HepG2 (cell line): ENCODE measurements at regions not wholly inside any gene's neighbourhood (a gene's known extent, or its start where the extent isn't known, plus 50 kb on each side); places are given as distances from the start of the nearest gene placed in this dataset.

Source experiments
- ATAC-seq: fragments of 200-7000 bp; cut with Tn5 transposase; 3 replicates; pipeline ENCODE4 v1.9.1; 2020; ENCODE audit warnings: mild to moderate bottlenecking, moderate library complexity
- BruUV-seq: library from RNA; stranded (reverse); fragments of 400-500 nt; replicated peaks from 2 replicates; lab custom pipeline; 2021; lab: Mats Ljungman, UMichigan
- CTCF ChIA-PET: fragments of 300-600 bp; formaldehyde crosslinking; extraction: SDS; loops from one replicate; lab custom pipeline; 2021; ENCODE audit warnings: low total read pairs, inconsistent platforms, low intra/inter-chr PET ratio; lab: Yijun Ruan, JAX
- POLR2A ChIA-PET: fragments of 350-600 bp; sonication (Branson Sonifier 250); formaldehyde crosslinking; loops from one replicate; lab custom pipeline; 2020; ENCODE audit warnings: antibody characterized with exemption, inconsistent platforms; lab: Yijun Ruan, JAX
- DNase-seq: peaks from one replicate; pipeline ENCODE4 v3.0.0-alpha.2; 2015; ENCODE audit warnings: low spot score
- FAIRE-seq: peaks from 3 replicates; lab custom pipeline; 2011; peaks lifted over from hg19 to GRCh38; lab: Jason Lieb, UNC
- H2AFZ ChIP-seq: one replicate; pipeline ENCODE4 v1.6.1; 2011; ENCODE audit warnings: low read length, inconsistent platforms
- H3K27ac ChIP-seq: fragments of 300-600 bp; 3 replicates; pipeline ENCODE4 v1.8.0; 2011; ENCODE audit warnings: mixed run types, mild to moderate bottlenecking, mixed read lengths, low read length, inconsistent platforms; ENCODE audit not compliant: insufficient read depth; ENCODE audit errors: extremely low read length
- H3K27me3 ChIP-seq, 2 experiments: fragments of 200-600 bp in 1 of 2; 2 replicates in 1 of 2; 3 replicates in 1 of 2; pipeline versions ENCODE4 v1.6.0 to v1.8.0; 2011; ENCODE audit warnings: low read length in 2 of 2, mild to moderate bottlenecking in 2 of 2, moderate library complexity in 2 of 2, inconsistent platforms in 1 of 2; ENCODE audit not compliant: insufficient read depth in 2 of 2, control insufficient read depth in 1 of 2
- H3K36me3 ChIP-seq, 2 experiments: fragments of 200-600 bp in 1 of 2; replicated peaks in 1 of 2; 2 replicates in 1 of 2; 3 replicates in 1 of 2; pipeline versions ENCODE4 v1.5.1 to v1.8.0; 2011; ENCODE audit warnings: low read length in 2 of 2, inconsistent platforms in 1 of 2; ENCODE audit not compliant: insufficient read depth in 2 of 2, control insufficient read depth in 1 of 2
- H3K4me1 ChIP-seq: 2 replicates; pipeline ENCODE4 v1.5.1; 2012; ENCODE audit warnings: low read length, inconsistent platforms; ENCODE audit not compliant: insufficient read depth
- H3K4me2 ChIP-seq: 2 replicates; pipeline ENCODE4 v1.6.0; 2011; ENCODE audit warnings: low read depth, low read length, inconsistent platforms
- H3K4me3 ChIP-seq, 3 experiments: fragments of 200-600 bp in 1 of 3; sonication (generic), shearing (Covaris generic) in 1 of 3; replicated peaks in 1 of 3; 2 replicates each; pipeline ENCODE4 v1.5.1; 2011 to 2016; ENCODE audit warnings: low read length in 3 of 3, inconsistent platforms in 2 of 3, low read depth in 2 of 3, mild to moderate bottlenecking in 2 of 3, control low read depth in 1 of 3, mixed read lengths in 1 of 3; ENCODE audit not compliant: insufficient read depth in 1 of 3
- H3K79me2 ChIP-seq: one replicate; pipeline ENCODE4 v1.6.1; 2011; ENCODE audit warnings: low read length, inconsistent platforms; ENCODE audit not compliant: insufficient read depth
- H3K9ac ChIP-seq: 2 replicates; pipeline ENCODE4 v1.6.0; 2011; ENCODE audit warnings: mild to moderate bottlenecking, low read depth, low read length, inconsistent platforms; ENCODE audit not compliant: insufficient read depth
- H3K9me3 ChIP-seq: 2 replicates; pipeline ENCODE4 v1.5.1; 2012; ENCODE audit warnings: mild to moderate bottlenecking, low read length
- H4K20me1 ChIP-seq: 2 replicates; pipeline ENCODE4 v1.6.0; 2011; ENCODE audit warnings: inconsistent platforms, mild to moderate bottlenecking, low read length, moderate library complexity; ENCODE audit not compliant: insufficient read depth
- CEBPG ChIP-seq: IDR thresholded peaks from 2 replicates; pipeline ENCODE4 v1.6.1; 2016
- NR1H2 ChIP-seq: sonication (generic); formaldehyde crosslinking; IDR thresholded peaks from 2 replicates; pipeline ENCODE4 v1.8.1; 2022; ENCODE audit warnings: low read depth, missing genetic modification reagents, borderline replicate concordance
- PHF20 ChIP-seq: sonication (generic); formaldehyde crosslinking; IDR thresholded peaks from 2 replicates; pipeline ENCODE4 v1.5.0; 2020; ENCODE audit warnings: mild to moderate bottlenecking, missing genetic modification reagents
- RELA ChIP-seq: sonication (generic); formaldehyde crosslinking; IDR thresholded peaks from 2 replicates; pipeline ENCODE4 v1.4.0; 2020; ENCODE audit warnings: missing genetic modification reagents
- TAF1 ChIP-seq: sonication (generic); formaldehyde crosslinking; IDR thresholded peaks from 2 replicates; pipeline ENCODE4 v1.4.0; 2020; ENCODE audit warnings: missing genetic modification reagents
- ZFP82 ChIP-seq: sonication (generic); formaldehyde crosslinking; IDR thresholded peaks from 2 replicates; pipeline ENCODE4 v1.5.1; 2020; ENCODE audit warnings: mild to moderate bottlenecking, missing genetic modification reagents, borderline replicate concordance
- ZFY ChIP-seq: sonication (generic); formaldehyde crosslinking; IDR thresholded peaks from 2 replicates; pipeline ENCODE4 v1.4.0; 2020; ENCODE audit warnings: missing genetic modification reagents
- ZNF20 ChIP-seq: sonication (generic); formaldehyde crosslinking; IDR thresholded peaks from 2 replicates; pipeline ENCODE4 v1.4.0; 2020; ENCODE audit warnings: mild to moderate bottlenecking, moderate library complexity, missing genetic modification reagents
- ZNF569 ChIP-seq: sonication (generic); formaldehyde crosslinking; IDR thresholded peaks from 2 replicates; pipeline ENCODE4 v1.5.0; 2020; ENCODE audit warnings: mild to moderate bottlenecking, missing genetic modification reagents, moderate library complexity, borderline replicate concordance
- ZSCAN21 ChIP-seq: sonication (generic); formaldehyde crosslinking; IDR thresholded peaks from 2 replicates; pipeline ENCODE4 v1.8.0; 2022; ENCODE audit warnings: mild to moderate bottlenecking, missing genetic modification reagents, moderate library complexity, borderline replicate concordance
- whole genome bisulfite sequencing: methylation state at CpG from one replicate; pipeline ENCODE4 v1.1.6; 2017; ENCODE audit warnings: low lambda C conversion rate; 5-methylcytosine and 5-hydroxymethylcytosine counted together
- in situ Hi-C: cut with HindIII; loops from 2 replicates; pipeline ENCODE4 v1.10.0; 2017; ENCODE audit warnings: low pct_unique_long_range_greater_than_20kb; ENCODE audit not compliant: extremely low pct_ligation_motif_present
- intact Hi-C: fragments of 100-400 bp; cut with micrococcal nuclease; formaldehyde crosslinking; loops from one replicate; pipeline ENCODE4 v1.10.0; 2022; ENCODE audit not compliant: unreplicated experiment
- TF ChIP-seq, protein P1 (sequence below): sonication (generic); formaldehyde crosslinking; IDR thresholded peaks from 2 replicates; pipeline ENCODE4 v1.5.1; 2020; ENCODE audit warnings: mild to moderate bottlenecking, missing genetic modification reagents, moderate library complexity
- TF ChIP-seq, protein P2 (sequence below): sonication (generic); formaldehyde crosslinking; IDR thresholded peaks from 2 replicates; pipeline ENCODE4 v1.8.1; 2023; ENCODE audit warnings: mild to moderate bottlenecking, missing genetic modification reagents
- TF ChIP-seq, protein P3 (sequence below): IDR thresholded peaks from 2 replicates; pipeline ENCODE4 v1.6.1; 2016

DNA sequence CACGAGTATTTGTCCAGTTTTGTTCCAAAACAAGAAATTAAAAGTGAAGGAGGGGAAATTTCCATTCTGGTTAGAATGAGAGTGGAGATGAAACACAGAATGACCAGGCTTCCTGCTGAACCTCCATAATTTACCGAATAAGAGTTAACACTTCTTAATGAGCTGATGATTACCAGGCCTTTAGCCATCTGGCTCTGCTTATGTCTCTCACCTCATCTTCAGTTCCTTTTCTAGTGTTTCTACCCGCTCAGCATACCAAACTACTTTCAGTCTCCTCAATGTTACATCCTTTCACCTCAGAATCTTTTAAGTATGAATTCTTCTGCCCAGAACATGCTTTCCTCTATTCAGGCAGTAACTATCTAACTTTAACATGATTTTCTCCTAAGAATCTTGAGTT, 209.0 kb upstream of the RSPO3 start:
- 0% methylated on average over 3 of the region's 3 CpGs for WGBS
- TF ChIP-seq RELA (CRISPR knock-in tag) (no peak), ZSCAN21 (CRISPR knock-in tag) (no peak), PHF20 (CRISPR knock-in tag) (no peak), ZNF20 (CRISPR knock-in tag) (no peak), NR1H2 (CRISPR knock-in tag) (no peak), ZFY (CRISPR knock-in tag) (no peak), ZFP82 (CRISPR knock-in tag) (no peak)
- Histone ChIP-seq H3K4me1 (no peaks in the 10 kb centered on the region), H3K27me3 (no peaks in the 10 kb centered on the region), H3K4me2 (no peak overlapping the region), H2AFZ (no peak overlapping the region), H4K20me1 (no peaks in the 10 kb centered on the region), H3K9ac (no peak overlapping the region), H3K79me2 (no peaks in the 10 kb centered on the region), H3K36me3 (no peaks in the 10 kb centered on the region), H3K4me3 (no peak overlapping the region), H3K9me3 (no peaks in the 10 kb centered on the region), H3K27ac (no peak overlapping the region)
- in situ Hi-C loops (no loop called here), intact Hi-C loops (no loop called here)
- ATAC-seq (no peak), FAIRE-seq (no peak), DNase-seq (no peak)
- ChIA-PET POLR2A (no interaction called here), CTCF (no interaction called here)
- BruUV-seq = no TSS peak

GRCh38 chr6:126913651-126914050, 204.8 kb upstream of the RSPO3 start:
- DNase-seq = no peak

More at GRCh38 chr6:126913651-126914050, 204.8 kb upstream of the RSPO3 start:
- in situ Hi-C loops = no loop called here
- CTCF ChIA-PET = no interaction called here
- Histone ChIP-seq H3K27me3 (no peaks in the 10 kb centered on the region), H3K9ac (no peak overlapping the region), H3K4me3 (no peak overlapping the region), H4K20me1 (no peaks in the 10 kb centered on the region), H2AFZ (no peak overlapping the region), H3K4me1 (no peaks in the 10 kb centered on the region), H3K4me2 (no peak overlapping the region), H3K36me3 (no peaks in the 10 kb centered on the region), H3K79me2 (no peaks in the 10 kb centered on the region), H3K27ac (no peak overlapping the region)
- no peak for FAIRE-seq
- BruUV-seq = no TSS peak
- 2% methylated on average over 1 of the region's 1 CpG for WGBS
- TF ChIP-seq, protein P1, sequence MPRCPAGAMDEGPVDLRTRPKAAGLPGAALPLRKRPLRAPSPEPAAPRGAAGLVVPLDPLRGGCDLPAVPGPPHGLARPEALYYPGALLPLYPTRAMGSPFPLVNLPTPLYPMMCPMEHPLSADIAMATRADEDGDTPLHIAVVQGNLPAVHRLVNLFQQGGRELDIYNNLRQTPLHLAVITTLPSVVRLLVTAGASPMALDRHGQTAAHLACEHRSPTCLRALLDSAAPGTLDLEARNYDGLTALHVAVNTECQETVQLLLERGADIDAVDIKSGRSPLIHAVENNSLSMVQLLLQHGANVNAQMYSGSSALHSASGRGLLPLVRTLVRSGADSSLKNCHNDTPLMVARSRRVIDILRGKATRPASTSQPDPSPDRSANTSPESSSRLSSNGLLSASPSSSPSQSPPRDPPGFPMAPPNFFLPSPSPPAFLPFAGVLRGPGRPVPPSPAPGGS (CRISPR knock-in tag) = no peak
- TF ChIP-seq, protein P2, sequence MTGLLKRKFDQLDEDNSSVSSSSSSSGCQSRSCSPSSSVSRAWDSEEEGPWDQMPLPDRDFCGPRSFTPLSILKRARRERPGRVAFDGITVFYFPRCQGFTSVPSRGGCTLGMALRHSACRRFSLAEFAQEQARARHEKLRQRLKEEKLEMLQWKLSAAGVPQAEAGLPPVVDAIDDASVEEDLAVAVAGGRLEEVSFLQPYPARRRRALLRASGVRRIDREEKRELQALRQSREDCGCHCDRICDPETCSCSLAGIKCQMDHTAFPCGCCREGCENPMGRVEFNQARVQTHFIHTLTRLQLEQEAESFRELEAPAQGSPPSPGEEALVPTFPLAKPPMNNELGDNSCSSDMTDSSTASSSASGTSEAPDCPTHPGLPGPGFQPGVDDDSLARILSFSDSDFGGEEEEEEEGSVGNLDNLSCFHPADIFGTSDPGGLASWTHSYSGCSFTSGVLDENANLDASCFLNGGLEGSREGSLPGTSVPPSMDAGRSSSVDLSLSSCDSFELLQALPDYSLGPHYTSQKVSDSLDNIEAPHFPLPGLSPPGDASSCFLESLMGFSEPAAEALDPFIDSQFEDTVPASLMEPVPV (CRISPR knock-in tag) = no peak
- TF ChIP-seq ZNF569 (CRISPR knock-in tag) (no peak), CEBPG (CRISPR knock-in tag) (no peak), TAF1 (CRISPR knock-in tag) (no peak)
- TF ChIP-seq, protein P3, sequence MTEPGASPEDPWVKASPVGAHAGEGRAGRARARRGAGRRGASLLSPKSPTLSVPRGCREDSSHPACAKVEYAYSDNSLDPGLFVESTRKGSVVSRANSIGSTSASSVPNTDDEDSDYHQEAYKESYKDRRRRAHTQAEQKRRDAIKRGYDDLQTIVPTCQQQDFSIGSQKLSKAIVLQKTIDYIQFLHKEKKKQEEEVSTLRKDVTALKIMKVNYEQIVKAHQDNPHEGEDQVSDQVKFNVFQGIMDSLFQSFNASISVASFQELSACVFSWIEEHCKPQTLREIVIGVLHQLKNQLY = no peak
- TF ChIP-seq, all 625 proteins: peak for 0
- H3K9me3 ChIP-seq = no peaks in the 10 kb centered on the region
- POLR2A ChIA-PET = no interaction called here
- no peak for ATAC-seq
- intact Hi-C loops = no loop called here
